Neural progenitor cell (in vitro differentiated cells): ENCODE measurements at regions not wholly inside any gene's neighbourhood (a gene's known extent, or its start where the extent isn't known, plus 50 kb on each side); places are given as distances from the start of the nearest gene placed in this dataset.

Experiments used
- DNase-seq: peaks from one replicate; pipeline ENCODE4 v3.0.0-alpha.2; 2016; ENCODE audit warnings: low spot score
- H2AFZ ChIP-seq: fragments of 200-600 bp; sonication (generic); replicated peaks from 2 replicates; pipeline ENCODE4 v1.6.1; 2016; ENCODE audit warnings: antibody characterized with exemption
- H3F3A ChIP-seq: fragments of 200-600 bp; sonication (generic); 2 replicates; pipeline ENCODE4 v1.6.1; 2016; ENCODE audit warnings: antibody characterized with exemption, low read depth
- H3K27ac ChIP-seq: fragments of 200-600 bp; sonication (generic); 2 replicates; pipeline ENCODE4 v1.5.1; 2016; ENCODE audit warnings: mild to moderate bottlenecking
- H3K27me3 ChIP-seq: fragments of 200-600 bp; sonication (generic); 2 replicates; pipeline ENCODE4 v1.6.1; 2016; ENCODE audit warnings: mild to moderate bottlenecking, moderate library complexity
- H3K36me3 ChIP-seq: fragments of 200-600 bp; sonication (generic); 2 replicates; pipeline ENCODE4 v1.5.1; 2016
- H3K4me1 ChIP-seq: fragments of 200-600 bp; sonication (generic); 2 replicates; pipeline ENCODE4 v1.6.1; 2016; ENCODE audit warnings: mixed run types
- H3K4me2 ChIP-seq: fragments of 200-600 bp; sonication (generic); 2 replicates; pipeline ENCODE4 v1.6.1; 2016
- H3K4me3 ChIP-seq: fragments of 200-600 bp; sonication (generic); 2 replicates; pipeline ENCODE4 v1.5.1; 2016
- H3K79me2 ChIP-seq: fragments of 200-600 bp; sonication (generic); 2 replicates; pipeline ENCODE4 v1.6.1; 2016; ENCODE audit warnings: low read depth
- H3K9ac ChIP-seq: fragments of 200-600 bp; sonication (generic); 2 replicates; pipeline ENCODE4 v1.6.1; 2016
- H3K9me3 ChIP-seq: fragments of 200-600 bp; sonication (generic); 2 replicates; pipeline ENCODE4 v1.5.1; 2016; ENCODE audit warnings: low read depth
- H4K20me1 ChIP-seq: fragments of 200-600 bp; sonication (generic); 2 replicates; pipeline ENCODE4 v1.6.1; 2016; ENCODE audit warnings: low read depth
- H3K27ac Mint-ChIP-seq: 3 replicates; pipeline ENCODE4 v1.8.0; 2021; ENCODE audit warnings: mixed read lengths
- H3K27me3 Mint-ChIP-seq: 2 replicates; pipeline ENCODE4 v1.8.0; 2022; ENCODE audit warnings: low read depth, mild to moderate bottlenecking, inconsistent platforms, moderate library complexity, mixed read lengths; ENCODE audit not compliant: insufficient read depth
- H3K36me3 Mint-ChIP-seq: 3 replicates; pipeline ENCODE4 v1.8.0; 2021; ENCODE audit warnings: mixed read lengths
- H3K4me1 Mint-ChIP-seq: 3 replicates; pipeline ENCODE4 v1.8.0; 2021; ENCODE audit warnings: mixed read lengths
- H3K4me3 Mint-ChIP-seq: 3 replicates; pipeline ENCODE4 v1.8.0; 2021; ENCODE audit warnings: mild to moderate bottlenecking, moderate library complexity, mixed read lengths
- H3K9me3 Mint-ChIP-seq: 3 replicates; pipeline ENCODE4 v1.8.0; 2020; ENCODE audit warnings: mixed read lengths
- CTCF ChIP-seq: fragments of 200-600 bp; sonication (generic); IDR thresholded peaks from 2 replicates; pipeline ENCODE4 v1.5.1; 2017; ENCODE audit warnings: antibody characterized with exemption, mild to moderate bottlenecking
- EZH2 ChIP-seq: fragments of 200-600 bp; sonication (generic); IDR thresholded peaks from 2 replicates; pipeline ENCODE4 v1.6.1; 2017; ENCODE audit warnings: antibody characterized with exemption, mild to moderate bottlenecking, moderate library complexity
- EZH2phosphoT487 ChIP-seq: fragments of 200-600 bp; sonication (generic); IDR thresholded peaks from 2 replicates; pipeline ENCODE4 v1.6.1; 2017; ENCODE audit warnings: antibody characterized with exemption

GRCh38 chr2:19419211-19419880 is 60.9 kb upstream of the OSR1 start:
- H3K4me2 ChIP-seq: no peak overlapping the region
- Mint-ChIP-seq H3K27ac (no peak overlapping the region), H3K9me3 (no peaks in the 10 kb centered on the region), H3K4me1 (peaks cover 10% of the 10 kb centered on the region), H3K27me3 (no peaks in the 10 kb centered on the region), H3K36me3 (no peaks in the 10 kb centered on the region), H3K4me3 (no peak overlapping the region)
- H3K79me2 ChIP-seq: no peaks in the 10 kb centered on the region
- no peak for DNase-seq
- H2AFZ ChIP-seq: no peak overlapping the region
- no peaks in the 10 kb centered on the region for H4K20me1 ChIP-seq
- H3K9ac ChIP-seq: no peak overlapping the region
- no peaks in the 10 kb centered on the region for H3K9me3 ChIP-seq
- no peak overlapping the region for H3K27ac ChIP-seq
- no peaks in the 10 kb centered on the region for H3K36me3 ChIP-seq
- no peaks in the 10 kb centered on the region for H3F3A ChIP-seq
- no peaks in the 10 kb centered on the region for H3K4me1 ChIP-seq
- no peak overlapping the region for H3K4me3 ChIP-seq
- no peak for TF ChIP-seq EZH2phosphoT487
- no peak for TF ChIP-seq CTCF
- no peak for TF ChIP-seq EZH2
- no peaks in the 10 kb centered on the region for H3K27me3 ChIP-seq

GRCh38 chr2:19416784-19417684 is 58.6 kb upstream of the OSR1 start:
- H3K4me3 ChIP-seq: no peak overlapping the region
- H4K20me1 ChIP-seq: no peaks in the 10 kb centered on the region
- H3K9ac ChIP-seq: no peak overlapping the region
- no peak overlapping the region for H3K4me2 ChIP-seq
- H3K4me1 ChIP-seq: no peaks in the 10 kb centered on the region
- no peaks in the 10 kb centered on the region for H3K36me3 ChIP-seq
- Mint-ChIP-seq H3K27me3 (no peaks in the 10 kb centered on the region), H3K4me1 (peaks cover 10% of the 10 kb centered on the region), H3K27ac (no peak overlapping the region), H3K4me3 (no peak overlapping the region), H3K36me3 (no peaks in the 10 kb centered on the region), H3K9me3 (peaks cover 2% of the 10 kb centered on the region)
- H3K27ac ChIP-seq: no peak overlapping the region
- no peak for TF ChIP-seq EZH2
- TF ChIP-seq CTCF: peak; percentile 10
- no peak for DNase-seq
- H3F3A ChIP-seq: no peaks in the 10 kb centered on the region
- H3K9me3 ChIP-seq: no peaks in the 10 kb centered on the region
- no peaks in the 10 kb centered on the region for H3K27me3 ChIP-seq
- no peak overlapping the region for H2AFZ ChIP-seq
- no peaks in the 10 kb centered on the region for H3K79me2 ChIP-seq

- no peak for DNase-seq
- Histone ChIP-seq H3K9ac (no peak overlapping the region), H3K4me1 (no peaks in the 10 kb centered on the region), H3K36me3 (no peaks in the 10 kb centered on the region), H2AFZ (no peak overlapping the region), H3K27ac (no peak overlapping the region), H3K9me3 (no peaks in the 10 kb centered on the region), H4K20me1 (no peaks in the 10 kb centered on the region), H3K79me2 (no peaks in the 10 kb centered on the region), H3K27me3 (no peaks in the 10 kb centered on the region), H3F3A (no peaks in the 10 kb centered on the region), H3K4me3 (no peak overlapping the region), H3K4me2 (no peak overlapping the region)
- Mint-ChIP-seq H3K36me3 (no peaks in the 10 kb centered on the region), H3K4me3 (no peak overlapping the region), H3K9me3 (peaks cover 2% of the 10 kb centered on the region), H3K27ac (no peak overlapping the region), H3K27me3 (no peaks in the 10 kb centered on the region), H3K4me1 (peaks cover 10% of the 10 kb centered on the region)
- TF ChIP-seq CTCF (no peak), EZH2phosphoT487 (no peak), EZH2 (no peak)
These were observed 57.7 kb upstream of the OSR1 start for GRCh38 chr2:19416083-19416482.
